Ishikawa (cell line): ENCODE measurements at regions not wholly inside any gene's neighbourhood (a gene's known extent, or its start where the extent isn't known, plus 50 kb on each side); places are given as distances from the start of the nearest gene placed in this dataset.

Experiments
- CEBPB ChIP-seq: IDR thresholded peaks from 2 replicates; pipeline ENCODE4 v1.6.1; 2012
- CREB1 ChIP-seq: IDR thresholded peaks from 2 replicates; pipeline ENCODE4 v1.6.1; 2012; ENCODE audit warnings: low read depth
- EGR1 ChIP-seq: IDR thresholded peaks from 2 replicates; pipeline ENCODE4 v1.6.1; 2012
- EP300 ChIP-seq: IDR thresholded peaks from 2 replicates; pipeline ENCODE4 v1.6.1; 2012; ENCODE audit warnings: borderline replicate concordance
- FOXM1 ChIP-seq: IDR thresholded peaks from 2 replicates; pipeline ENCODE4 v1.6.1; 2012; ENCODE audit warnings: low read depth, borderline replicate concordance
- MAX ChIP-seq: IDR thresholded peaks from 2 replicates; pipeline ENCODE4 v1.6.1; 2012
- NFIC ChIP-seq: IDR thresholded peaks from 2 replicates; pipeline ENCODE4 v1.6.1; 2012
- RAD21 ChIP-seq: IDR thresholded peaks from 2 replicates; pipeline ENCODE4 v1.6.1; 2012; ENCODE audit warnings: low read depth
- REST ChIP-seq: IDR thresholded peaks from 2 replicates; pipeline ENCODE4 v1.6.1; 2012; ENCODE audit warnings: low read depth, mild to moderate bottlenecking
- TAF1 ChIP-seq: IDR thresholded peaks from 2 replicates; pipeline ENCODE4 v1.6.1; 2012; ENCODE audit warnings: low read depth, mild to moderate bottlenecking
- TCF12 ChIP-seq: IDR thresholded peaks from 2 replicates; pipeline ENCODE4 v1.6.1; 2012; ENCODE audit warnings: low read depth
- TEAD4 ChIP-seq: IDR thresholded peaks from 2 replicates; pipeline ENCODE4 v1.6.1; 2012
- USF1 ChIP-seq: IDR thresholded peaks from 2 replicates; pipeline ENCODE4 v1.6.1; 2012
- YY1 ChIP-seq: IDR thresholded peaks from 2 replicates; pipeline ENCODE4 v1.6.1; 2012; ENCODE audit warnings: low read depth
- ZBTB7A ChIP-seq: IDR thresholded peaks from 2 replicates; pipeline ENCODE4 v1.6.1; 2012; ENCODE audit warnings: low read depth

GRCh38 chr15:61681676-61682075 lies 378.6 kb downstream of the VPS13C start:
- TF ChIP-seq MAX (no peak), CREB1 (no peak), REST (no peak), TAF1 (no peak), EP300 (no peak), USF1 (no peak)

- TF ChIP-seq ZBTB7A (no peak), CREB1 (no peak), EP300 (no peak), USF1 (no peak), REST (no peak), EGR1 (no peak), MAX (no peak), YY1 (no peak), TCF12 (no peak), TAF1 (no peak), FOXM1 (no peak), RAD21 (no peak), NFIC (no peak), TEAD4 (no peak), CEBPB (no peak)
Observed at GRCh38 chr15:61681038-61681418, 379.2 kb downstream of the VPS13C start.

DNA sequence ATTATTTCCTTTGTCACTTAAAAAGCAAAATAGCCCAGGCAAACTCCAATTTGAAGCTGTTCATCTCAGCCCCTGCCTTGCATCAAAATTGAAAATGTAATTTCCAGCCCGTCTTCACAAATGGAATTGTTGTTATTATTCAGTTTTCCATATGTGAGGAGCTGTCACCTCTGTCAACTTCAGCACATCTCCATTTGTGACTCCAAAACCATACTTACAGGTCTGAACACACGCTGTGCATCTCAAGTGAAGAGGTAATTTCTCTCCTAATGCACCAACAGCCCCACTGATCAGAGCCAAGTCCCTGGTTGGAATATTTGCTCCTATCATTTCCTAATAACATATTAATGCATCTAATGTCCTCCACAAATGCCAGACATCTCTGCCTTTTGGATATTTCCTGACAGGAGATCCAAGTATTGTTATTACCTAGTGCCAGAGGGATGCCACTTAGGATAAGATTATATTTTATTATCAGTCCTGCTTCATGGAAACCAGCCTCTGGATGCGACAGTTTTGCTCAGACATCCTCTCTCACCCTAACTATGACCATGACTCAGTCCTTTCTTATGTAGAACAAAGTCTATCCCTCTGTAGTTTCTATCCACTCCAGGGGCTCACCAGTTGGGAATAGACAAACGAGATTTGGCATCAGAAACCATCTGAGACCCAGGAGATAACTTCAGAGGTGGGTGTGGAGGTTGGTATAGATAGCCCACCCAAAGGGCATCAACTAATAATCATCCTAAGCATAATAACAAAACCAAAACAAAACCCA lies 379.8 kb downstream of the VPS13C start:
- TF ChIP-seq ZBTB7A, result no peak

DNA sequence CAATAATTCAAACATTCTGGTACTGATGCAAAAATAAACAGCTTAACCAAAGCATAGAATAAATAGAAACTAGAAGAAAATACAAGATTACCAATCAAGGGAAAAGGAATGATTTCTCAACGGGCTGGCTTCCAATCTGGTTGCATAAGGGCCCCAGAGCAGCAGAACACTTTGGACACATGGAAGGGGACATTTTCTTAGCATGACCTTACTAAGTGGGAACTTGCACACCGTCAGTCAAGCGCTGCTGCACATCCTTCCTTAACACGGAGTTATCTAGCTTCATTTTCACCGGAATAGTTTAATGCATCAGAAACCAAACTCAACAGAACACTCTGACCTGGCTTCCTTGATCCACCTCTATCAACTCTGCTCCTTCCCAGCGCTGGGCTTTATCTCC lies 388.5 kb downstream of the VPS13C start:
- TF ChIP-seq REST (no peak), TCF12 (no peak), FOXM1 (no peak), EGR1 (no peak), MAX (no peak), EP300 (no peak), TAF1 (no peak), CREB1 (no peak), RAD21 (no peak), NFIC (no peak), YY1 (no peak), TEAD4 (no peak), USF1 (no peak), ZBTB7A (no peak), CEBPB (no peak)
